ENCODE measurements at regions not wholly inside any gene's neighbourhood (a gene's known extent, or its start where the extent isn't known, plus 50 kb on each side); places are given as distances from the start of the nearest gene placed in this dataset.

DNA sequence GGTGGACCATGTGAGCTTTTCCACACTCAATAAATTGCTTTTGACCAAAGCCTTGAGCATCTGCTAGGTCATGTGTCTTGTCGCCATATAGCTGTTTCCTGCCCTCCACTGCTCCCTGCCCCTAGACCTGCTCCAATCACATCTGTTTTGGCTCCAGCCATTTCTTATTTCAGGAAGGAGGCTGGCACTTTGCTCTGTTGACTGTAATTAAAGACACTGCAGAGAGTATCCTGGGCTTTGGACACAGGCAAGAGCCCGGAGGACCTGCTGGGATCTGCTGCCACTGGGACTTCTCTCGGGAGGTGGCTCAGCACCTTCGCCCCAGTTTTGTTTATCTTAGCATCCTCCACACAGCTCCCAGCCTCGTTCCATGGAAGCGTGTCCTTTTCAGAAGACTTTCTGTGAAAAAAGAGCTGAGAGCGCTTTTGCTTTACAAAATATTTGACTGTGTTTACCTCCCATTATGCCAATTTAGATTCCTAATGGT is 153.2 kb downstream of the MED10 start:
- TF ChIP-seq, protein P1, sequence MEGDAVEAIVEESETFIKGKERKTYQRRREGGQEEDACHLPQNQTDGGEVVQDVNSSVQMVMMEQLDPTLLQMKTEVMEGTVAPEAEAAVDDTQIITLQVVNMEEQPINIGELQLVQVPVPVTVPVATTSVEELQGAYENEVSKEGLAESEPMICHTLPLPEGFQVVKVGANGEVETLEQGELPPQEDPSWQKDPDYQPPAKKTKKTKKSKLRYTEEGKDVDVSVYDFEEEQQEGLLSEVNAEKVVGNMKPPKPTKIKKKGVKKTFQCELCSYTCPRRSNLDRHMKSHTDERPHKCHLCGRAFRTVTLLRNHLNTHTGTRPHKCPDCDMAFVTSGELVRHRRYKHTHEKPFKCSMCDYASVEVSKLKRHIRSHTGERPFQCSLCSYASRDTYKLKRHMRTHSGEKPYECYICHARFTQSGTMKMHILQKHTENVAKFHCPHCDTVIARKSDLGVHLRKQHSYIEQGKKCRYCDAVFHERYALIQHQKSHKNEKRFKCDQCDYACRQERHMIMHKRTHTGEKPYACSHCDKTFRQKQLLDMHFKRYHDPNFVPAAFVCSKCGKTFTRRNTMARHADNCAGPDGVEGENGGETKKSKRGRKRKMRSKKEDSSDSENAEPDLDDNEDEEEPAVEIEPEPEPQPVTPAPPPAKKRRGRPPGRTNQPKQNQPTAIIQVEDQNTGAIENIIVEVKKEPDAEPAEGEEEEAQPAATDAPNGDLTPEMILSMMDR (IDR thresholded peaks at IDR 0.05; ENCODE audit: insufficient read depth, low read depth, low read length) = no peak
- no peak for TF ChIP-seq EZH2 (IDR thresholded peaks at IDR 0.05; ENCODE audit: insufficient read depth, low read length)
